ENCODE measurements at regions not wholly inside any gene's neighbourhood (a gene's known extent, or its start where the extent isn't known, plus 50 kb on each side); places are given as distances from the start of the nearest gene placed in this dataset.
A peak's percentile ranks its signal among the peaks of the same experiment; 100 is the strongest.

- no peak for TF ChIP-seq SP5 (CRISPR knock-in tag; IDR thresholded peaks at IDR 0.05; ENCODE audit: borderline replicate concordance, low read depth)
- peak; percentile 76 for TF ChIP-seq MXD3 (CRISPR knock-in tag; IDR thresholded peaks at IDR 0.05)
- TF ChIP-seq NPAS2 (CRISPR knock-in tag; IDR thresholded peaks at IDR 0.05; ENCODE audit: borderline replicate concordance): no peak
- TF ChIP-seq ZNF225 (CRISPR knock-in tag; IDR thresholded peaks at IDR 0.05): no peak
- no peak; the same call in 1 of the 2 replicates for TF ChIP-seq ZBTB21 (CRISPR knock-in tag; IDR thresholded peaks at IDR 0.05)
- no peak for TF ChIP-seq IRX3 (CRISPR knock-in tag; IDR thresholded peaks at IDR 0.05; ENCODE audit: borderline replicate concordance, low read depth)
- peak; percentile 86 for TF ChIP-seq HES4 (CRISPR knock-in tag; IDR thresholded peaks at IDR 0.05; ENCODE audit: borderline replicate concordance)
- TF ChIP-seq ERF (CRISPR knock-in tag; IDR thresholded peaks at IDR 0.05): peak; percentile 53; the same call in 1 of the 2 replicates
- TF ChIP-seq FOXP4 (CRISPR knock-in tag; IDR thresholded peaks at IDR 0.05): no peak
- TF ChIP-seq IRF9 (CRISPR knock-in tag; IDR thresholded peaks at IDR 0.05; ENCODE audit: borderline replicate concordance): no peak
- no peak for TF ChIP-seq ZSCAN21 (CRISPR knock-in tag; IDR thresholded peaks at IDR 0.05; ENCODE audit: borderline replicate concordance)
- no peak for TF ChIP-seq CENPT (CRISPR knock-in tag; IDR thresholded peaks at IDR 0.05; ENCODE audit: low read depth)
- no peak for TF ChIP-seq ZNF883 (CRISPR knock-in tag; IDR thresholded peaks at IDR 0.05; ENCODE audit: not compliant biosample characterization)
- TF ChIP-seq ARNT2 (CRISPR knock-in tag; IDR thresholded peaks at IDR 0.05; ENCODE audit: low read depth): peak; percentile 50; the same call in 1 of the 2 replicates
- TF ChIP-seq ATF1 (CRISPR knock-in tag; IDR thresholded peaks at IDR 0.05): no peak
- TF ChIP-seq NR3C1 (CRISPR knock-in tag; IDR thresholded peaks at IDR 0.05): no peak
- TF ChIP-seq ZNF24 (IDR thresholded peaks at IDR 0.05): no peak
- TF ChIP-seq SP1 (IDR thresholded peaks at IDR 0.05): no peak
- TF ChIP-seq SP1 (CRISPR knock-in tag; IDR thresholded peaks at IDR 0.05): no peak
- TF ChIP-seq PLRG1 (conservative IDR thresholded peaks at IDR 0.05): no peak
- TF ChIP-seq DR1 (CRISPR knock-in tag; IDR thresholded peaks at IDR 0.05): no peak
- TF ChIP-seq FIP1L1 (IDR thresholded peaks at IDR 0.05; ENCODE audit: borderline replicate concordance, insufficient read depth, low read depth, low read length): no peak
- TF ChIP-seq REST (IDR thresholded peaks at IDR 0.05; ENCODE audit: borderline replicate concordance in 1 of 2, low read depth in 1 of 2, low read length in 2 of 2): peak; percentile 93 to 96
- no peak for TF ChIP-seq KDM3A (CRISPR knock-in tag; IDR thresholded peaks at IDR 0.05; ENCODE audit: low read depth)
- TF ChIP-seq CBX2 (IDR thresholded peaks at IDR 0.05; ENCODE audit: low read depth, low read length): no peak
- no peak for TF ChIP-seq CBX2 (CRISPR knock-in tag; IDR thresholded peaks at IDR 0.05; ENCODE audit: low read depth)
Measured at GRCh38 chr22:49712195-49712791, 115.4 kb downstream of the BRD1 start (continued).

Data from HepG2 (cell line).